ENCODE measurements at regions not wholly inside any gene's neighbourhood (a gene's known extent, or its start where the extent isn't known, plus 50 kb on each side); places are given as distances from the start of the nearest gene placed in this dataset.
"Not testable (repeated sequence)": the region's sequence is repeated elsewhere in the genome, so short reads cannot be mapped to it uniquely, and the experiment has no call there.

DNA sequence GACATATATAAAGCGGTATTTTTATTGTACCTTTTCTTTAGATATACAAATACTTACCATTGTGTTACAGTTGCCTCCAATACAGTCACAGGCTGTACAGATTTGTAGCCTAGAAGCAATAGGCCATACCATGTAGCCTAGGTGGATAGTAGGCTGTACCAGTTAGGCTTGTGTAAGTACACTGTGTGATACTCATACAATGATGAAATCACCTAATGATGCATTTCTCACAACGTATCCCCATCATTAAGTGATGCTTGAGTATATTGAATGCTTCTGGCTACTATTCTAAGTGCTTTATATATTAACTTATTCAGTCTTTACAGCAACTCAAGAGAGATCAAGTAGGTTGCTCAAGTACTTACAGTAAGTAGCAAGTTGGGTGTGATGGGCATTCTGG, 71.6 kb upstream of the AGTPBP1 start:
- TF ChIP-seq, protein P1, sequence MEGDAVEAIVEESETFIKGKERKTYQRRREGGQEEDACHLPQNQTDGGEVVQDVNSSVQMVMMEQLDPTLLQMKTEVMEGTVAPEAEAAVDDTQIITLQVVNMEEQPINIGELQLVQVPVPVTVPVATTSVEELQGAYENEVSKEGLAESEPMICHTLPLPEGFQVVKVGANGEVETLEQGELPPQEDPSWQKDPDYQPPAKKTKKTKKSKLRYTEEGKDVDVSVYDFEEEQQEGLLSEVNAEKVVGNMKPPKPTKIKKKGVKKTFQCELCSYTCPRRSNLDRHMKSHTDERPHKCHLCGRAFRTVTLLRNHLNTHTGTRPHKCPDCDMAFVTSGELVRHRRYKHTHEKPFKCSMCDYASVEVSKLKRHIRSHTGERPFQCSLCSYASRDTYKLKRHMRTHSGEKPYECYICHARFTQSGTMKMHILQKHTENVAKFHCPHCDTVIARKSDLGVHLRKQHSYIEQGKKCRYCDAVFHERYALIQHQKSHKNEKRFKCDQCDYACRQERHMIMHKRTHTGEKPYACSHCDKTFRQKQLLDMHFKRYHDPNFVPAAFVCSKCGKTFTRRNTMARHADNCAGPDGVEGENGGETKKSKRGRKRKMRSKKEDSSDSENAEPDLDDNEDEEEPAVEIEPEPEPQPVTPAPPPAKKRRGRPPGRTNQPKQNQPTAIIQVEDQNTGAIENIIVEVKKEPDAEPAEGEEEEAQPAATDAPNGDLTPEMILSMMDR (IDR thresholded peaks at IDR 0.05; ENCODE audit: poor library complexity) = not testable (repeated sequence)
- TF ChIP-seq EZH2 (IDR thresholded peaks at IDR 0.05; ENCODE audit: borderline replicate concordance) = not testable (repeated sequence)

Measured in hepatocyte (in vitro differentiated cells).